ENCODE measurements at regions not wholly inside any gene's neighbourhood (a gene's known extent, or its start where the extent isn't known, plus 50 kb on each side); places are given as distances from the start of the nearest gene placed in this dataset.
"Not testable (repeated sequence)": the region's sequence is repeated elsewhere in the genome, so short reads cannot be mapped to it uniquely, and the experiment has no call there.

DNA sequence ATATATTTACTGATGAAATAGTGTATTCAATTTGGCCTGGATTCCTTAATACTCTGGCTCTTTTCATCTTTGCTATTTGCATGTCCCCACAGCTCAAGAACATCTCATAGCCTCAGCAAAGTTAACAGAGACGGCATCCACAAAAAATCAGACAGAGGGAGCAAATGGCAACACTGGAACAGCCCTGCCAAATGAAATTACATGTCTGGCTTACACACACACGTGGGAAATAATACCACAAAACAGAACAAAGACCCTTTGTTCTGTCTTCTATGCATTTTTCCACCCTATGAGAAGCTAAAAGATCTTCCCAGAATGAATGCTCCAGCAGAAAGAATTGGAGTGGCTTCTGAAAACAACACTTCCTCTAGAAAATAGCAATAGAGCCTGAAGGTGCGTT lies 139.5 kb downstream of the ALOX5 start:
- Histone ChIP-seq H3K4me1 (ENCODE audit: control insufficient read depth, insufficient read depth, low read length) (no peaks in the 10 kb centered on the region), H3K4me2 (ENCODE audit: control insufficient read depth, insufficient read depth) (no peak overlapping the region), H3K36me3 (ENCODE audit: control insufficient read depth in 2 of 2, insufficient read depth in 2 of 2, low read length in 1 of 2) (no peaks in the 10 kb centered on the region), H3K27me3 (replicated peaks in 1 of 2; ENCODE audit: control insufficient read depth in 2 of 2, insufficient read depth in 2 of 2, low read length in 1 of 2) (no peaks in the 10 kb centered on the region), H3K79me2 (ENCODE audit: control insufficient read depth, insufficient read depth, low read length) (no peaks in the 10 kb centered on the region), H2AFZ (ENCODE audit: control insufficient read depth, low read depth, low read length) (no peak overlapping the region), H3K9me3 (replicated peaks; ENCODE audit: control insufficient read depth, insufficient read depth, low read length) (no peaks in the 10 kb centered on the region), H4K20me1 (ENCODE audit: control insufficient read depth, insufficient read depth) (no peaks in the 10 kb centered on the region), H3K4me3 (no peak overlapping the region), H3K9ac (ENCODE audit: control insufficient read depth, insufficient read depth, low read length) (no peak overlapping the region), H3K27ac (ENCODE audit: control insufficient read depth, insufficient read depth) (no peak overlapping the region)
- 63% methylated on average over 3 of the region's 3 CpGs for WGBS (ENCODE audit: insufficient coverage, insufficient replicate concordance, low lambda C conversion rate, missing lambda C conversion rate)
- FAIRE-seq (no peak), ATAC-seq (no peak), DNase-seq (ENCODE audit: low read depth, low spot score) (no peak)
- SMC1A ChIA-PET (ENCODE audit: uncharacterized antibody, unreplicated experiment), result no interaction called here
- POLR2A ChIA-PET, result no interaction called here
- CTCF ChIA-PET, result no interaction called here
- TF ChIP-seq BMI1 (IDR thresholded peaks at IDR 0.05; ENCODE audit: borderline replicate concordance) (no peak), ZNF274 (IDR thresholded peaks at IDR 0.05; ENCODE audit: insufficient read depth, insufficient read length) (no peak), FOS (IDR thresholded peaks at IDR 0.05; ENCODE audit: borderline replicate concordance, extremely low read depth, insufficient read length) (no peak), TCF3 (IDR thresholded peaks at IDR 0.05; ENCODE audit: borderline replicate concordance, insufficient read depth, low read depth, low read length) (no peak), BCL11A (IDR thresholded peaks at IDR 0.05; ENCODE audit: low read depth, low read length) (no peak), SIX5 (IDR thresholded peaks at IDR 0.05; ENCODE audit: low read depth, low read length, severe bottlenecking) (no peak), CHD1 (IDR thresholded peaks at IDR 0.05; ENCODE audit: low read depth, low read length) (no peak), JUND (IDR thresholded peaks at IDR 0.05; ENCODE audit: low read depth, low read length) (no peak), CHD4 (IDR thresholded peaks at IDR 0.05) (no peak)
- TF ChIP-seq, protein P1, sequence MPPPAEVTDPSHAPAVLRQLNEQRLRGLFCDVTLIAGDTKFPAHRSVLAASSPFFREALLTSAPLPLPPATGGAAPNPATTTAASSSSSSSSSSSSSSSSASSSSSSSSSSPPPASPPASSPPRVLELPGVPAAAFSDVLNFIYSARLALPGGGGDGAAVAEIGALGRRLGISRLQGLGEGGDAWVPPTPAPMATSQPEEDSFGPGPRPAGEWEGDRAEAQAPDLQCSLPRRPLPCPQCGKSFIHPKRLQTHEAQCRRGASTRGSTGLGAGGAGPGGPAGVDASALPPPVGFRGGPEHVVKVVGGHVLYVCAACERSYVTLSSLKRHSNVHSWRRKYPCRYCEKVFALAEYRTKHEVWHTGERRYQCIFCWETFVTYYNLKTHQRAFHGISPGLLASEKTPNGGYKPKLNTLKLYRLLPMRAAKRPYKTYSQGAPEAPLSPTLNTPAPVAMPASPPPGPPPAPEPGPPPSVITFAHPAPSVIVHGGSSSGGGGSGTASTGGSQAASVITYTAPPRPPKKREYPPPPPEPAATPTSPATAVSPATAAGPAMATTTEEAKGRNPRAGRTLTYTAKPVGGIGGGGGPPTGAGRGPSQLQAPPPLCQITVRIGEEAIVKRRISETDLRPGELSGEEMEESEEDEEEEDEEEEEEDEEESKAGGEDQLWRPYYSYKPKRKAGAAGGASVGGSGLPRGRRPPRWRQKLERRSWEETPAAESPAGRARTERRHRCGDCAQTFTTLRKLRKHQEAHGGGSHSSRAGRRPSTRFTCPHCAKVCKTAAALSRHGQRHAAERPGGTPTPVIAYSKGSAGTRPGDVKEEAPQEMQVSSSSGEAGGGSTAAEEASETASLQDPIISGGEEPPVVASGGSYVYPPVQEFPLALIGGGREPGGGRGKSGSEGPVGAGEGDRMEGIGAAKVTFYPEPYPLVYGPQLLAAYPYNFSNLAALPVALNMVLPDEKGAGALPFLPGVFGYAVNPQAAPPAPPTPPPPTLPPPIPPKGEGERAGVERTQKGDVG (CRISPR knock-in tag; IDR thresholded peaks at IDR 0.05), result no peak
- TF ChIP-seq, protein P2, sequence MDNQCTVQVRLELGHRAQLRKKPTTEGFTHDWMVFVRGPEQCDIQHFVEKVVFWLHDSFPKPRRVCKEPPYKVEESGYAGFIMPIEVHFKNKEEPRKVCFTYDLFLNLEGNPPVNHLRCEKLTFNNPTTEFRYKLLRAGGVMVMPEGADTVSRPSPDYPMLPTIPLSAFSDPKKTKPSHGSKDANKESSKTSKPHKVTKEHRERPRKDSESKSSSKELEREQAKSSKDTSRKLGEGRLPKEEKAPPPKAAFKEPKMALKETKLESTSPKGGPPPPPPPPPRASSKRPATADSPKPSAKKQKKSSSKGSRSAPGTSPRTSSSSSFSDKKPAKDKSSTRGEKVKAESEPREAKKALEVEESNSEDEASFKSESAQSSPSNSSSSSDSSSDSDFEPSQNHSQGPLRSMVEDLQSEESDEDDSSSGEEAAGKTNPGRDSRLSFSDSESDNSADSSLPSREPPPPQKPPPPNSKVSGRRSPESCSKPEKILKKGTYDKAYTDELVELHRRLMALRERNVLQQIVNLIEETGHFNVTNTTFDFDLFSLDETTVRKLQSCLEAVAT (IDR thresholded peaks at IDR 0.05), result no peak
- in situ Hi-C loops (cut with MboI), result no loop called here
- intact Hi-C loops (cut with micrococcal nuclease; ENCODE audit: unreplicated experiment), result no loop called here
- RAD21 ChIA-PET (ENCODE audit: unreplicated experiment), result no interaction called here
- BruUV-seq (replicated peaks), result no TSS peak

DNA sequence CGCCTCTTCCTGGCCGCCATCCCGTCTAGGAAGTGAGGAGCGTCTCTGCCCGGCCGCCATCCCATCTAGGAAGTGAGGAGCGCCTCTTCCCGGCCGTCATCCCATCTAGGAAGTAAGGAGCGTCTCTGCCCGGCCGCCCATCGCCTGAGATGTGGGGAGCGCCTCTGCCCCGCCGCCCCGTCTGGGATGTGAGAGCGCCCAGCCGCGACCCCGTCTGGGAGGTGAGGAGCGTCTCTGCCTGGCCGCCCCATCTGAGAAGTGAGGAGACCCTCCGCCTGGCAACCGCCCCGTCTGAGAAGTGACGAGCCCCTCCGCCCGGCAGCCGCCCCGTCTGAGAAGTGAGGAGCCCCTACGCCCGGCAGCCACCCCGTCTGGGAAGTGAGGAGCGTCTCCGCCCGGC lies 137.9 kb downstream of the ALOX5 start:
- H3K79me2 ChIP-seq (ENCODE audit: control insufficient read depth, insufficient read depth, low read length); RAD21 ChIA-PET (ENCODE audit: unreplicated experiment); in situ Hi-C loops (cut with MboI); ATAC-seq; intact Hi-C loops (cut with micrococcal nuclease; ENCODE audit: unreplicated experiment); H4K20me1 ChIP-seq (ENCODE audit: control insufficient read depth, insufficient read depth); H3K4me2 ChIP-seq (ENCODE audit: control insufficient read depth, insufficient read depth); DNase-seq (ENCODE audit: low read depth, low spot score); H2AFZ ChIP-seq (ENCODE audit: control insufficient read depth, low read depth, low read length); H3K4me1 ChIP-seq (ENCODE audit: control insufficient read depth, insufficient read depth, low read length); H3K9ac ChIP-seq (ENCODE audit: control insufficient read depth, insufficient read depth, low read length); POLR2A ChIA-PET; H3K36me3 ChIP-seq (ENCODE audit: control insufficient read depth in 2 of 2, insufficient read depth in 2 of 2, low read length in 1 of 2); FAIRE-seq; CTCF ChIA-PET; H3K27ac ChIP-seq (ENCODE audit: control insufficient read depth, insufficient read depth); H3K9me3 ChIP-seq (replicated peaks; ENCODE audit: control insufficient read depth, insufficient read depth, low read length); SMC1A ChIA-PET (ENCODE audit: uncharacterized antibody, unreplicated experiment); H3K27me3 ChIP-seq (replicated peaks in 1 of 2; ENCODE audit: control insufficient read depth in 2 of 2, insufficient read depth in 2 of 2, low read length in 1 of 2); H3K4me3 ChIP-seq; BruUV-seq (replicated peaks): not testable (repeated sequence)
- 96% methylated on average over 26 of the region's 37 CpGs for WGBS (ENCODE audit: insufficient coverage, insufficient replicate concordance, low lambda C conversion rate, missing lambda C conversion rate)

Data from GM12878 (cell line).